Uterus (tissue), 2 donors: ENCODE measurements at regions not wholly inside any gene's neighbourhood (a gene's known extent, or its start where the extent isn't known, plus 50 kb on each side); places are given as distances from the start of the nearest gene placed in this dataset.

Source experiments
- CTCF ChIP-seq, 4 experiments: fragments of 200-600 bp in 2 of 4; fragments of 450-650 bp in 2 of 4; sonication (generic) in 2 of 4; IDR thresholded peaks; one replicate each; pipeline ENCODE4 v1.5.1; 2016 to 2019; ENCODE audit warnings: antibody characterized with exemption in 4 of 4, mild to moderate bottlenecking in 2 of 4, moderate library complexity in 1 of 4
- POLR2A ChIP-seq, 2 donors: fragments of 450-650 bp; IDR thresholded peaks; one replicate each; pipeline ENCODE4 v1.6.1; 2016; ENCODE audit warnings: antibody characterized with exemption in 2 of 2, mild to moderate bottlenecking in 1 of 2, moderate library complexity in 1 of 2

GRCh38 chr6:19427548-19427947, 409.6 kb upstream of the ID4 start:
- TF ChIP-seq CTCF (IDR thresholded peaks at IDR 0.05) (no peak), POLR2A (IDR thresholded peaks at IDR 0.05) (no peak)
